ENCODE measurements at regions not wholly inside any gene's neighbourhood (a gene's known extent, or its start where the extent isn't known, plus 50 kb on each side); places are given as distances from the start of the nearest gene placed in this dataset.

DNA sequence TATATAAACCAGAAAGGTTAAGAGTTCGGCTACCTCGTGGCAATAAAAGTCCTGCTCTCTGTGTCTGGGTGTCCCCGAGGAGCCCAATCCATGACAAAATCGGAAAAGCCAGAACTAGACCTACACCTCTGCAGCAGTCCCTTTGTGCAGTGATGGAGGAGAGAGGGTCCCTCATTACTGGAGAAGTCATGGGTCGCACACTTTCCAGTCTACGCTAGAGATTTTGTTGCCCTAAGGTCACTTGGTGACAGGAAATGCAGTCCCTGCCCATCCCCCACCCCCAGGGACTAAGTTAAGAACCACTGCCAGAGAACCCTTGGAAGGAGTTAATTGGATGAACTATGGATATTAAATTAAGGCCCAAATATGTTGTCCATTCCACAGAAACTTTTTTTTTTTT, 104.4 kb upstream of the ATF7IP start:
- H3K27me3 ChIP-seq (ENCODE audit: control insufficient read depth in 1 of 2, insufficient read depth in 2 of 2, low read length in 2 of 2), result no peaks in the 10 kb centered on the region
- CTCF ChIA-PET (ENCODE audit: low intra/inter-chr PET ratio, low total read pairs), result no interaction called here
- no peak overlapping the region for H3K27ac ChIP-seq (ENCODE audit: extremely low read length, insufficient read depth, low read length)
- peaks cover 47% of the 10 kb centered on the region for H3K4me1 ChIP-seq (ENCODE audit: insufficient read depth, low read length)
- FAIRE-seq (no peak), ATAC-seq (no peak), DNase-seq (ENCODE audit: low spot score) (no peak)
- H3K4me3 ChIP-seq (replicated peaks in 1 of 3; ENCODE audit: insufficient read depth in 1 of 3, low read depth in 2 of 3, low read length in 3 of 3), result no peak overlapping the region
- H4K20me1 ChIP-seq (ENCODE audit: insufficient read depth, low read length), result no peaks in the 10 kb centered on the region
- H3K79me2 ChIP-seq (ENCODE audit: insufficient read depth, low read length), result no peaks in the 10 kb centered on the region
- intact Hi-C loops (cut with micrococcal nuclease; ENCODE audit: unreplicated experiment), result no loop called here
- POLR2A ChIA-PET, result no interaction called here
- no peaks in the 10 kb centered on the region for H3K36me3 ChIP-seq (replicated peaks in 1 of 2; ENCODE audit: control insufficient read depth in 1 of 2, insufficient read depth in 2 of 2, low read length in 2 of 2)
- H3K4me2 ChIP-seq (ENCODE audit: low read depth, low read length), result peak overlapping the region; percentile 54
- WGBS (ENCODE audit: low lambda C conversion rate), result 52% methylated on average over 6 of the region's 6 CpGs
- TF ChIP-seq, protein P1, sequence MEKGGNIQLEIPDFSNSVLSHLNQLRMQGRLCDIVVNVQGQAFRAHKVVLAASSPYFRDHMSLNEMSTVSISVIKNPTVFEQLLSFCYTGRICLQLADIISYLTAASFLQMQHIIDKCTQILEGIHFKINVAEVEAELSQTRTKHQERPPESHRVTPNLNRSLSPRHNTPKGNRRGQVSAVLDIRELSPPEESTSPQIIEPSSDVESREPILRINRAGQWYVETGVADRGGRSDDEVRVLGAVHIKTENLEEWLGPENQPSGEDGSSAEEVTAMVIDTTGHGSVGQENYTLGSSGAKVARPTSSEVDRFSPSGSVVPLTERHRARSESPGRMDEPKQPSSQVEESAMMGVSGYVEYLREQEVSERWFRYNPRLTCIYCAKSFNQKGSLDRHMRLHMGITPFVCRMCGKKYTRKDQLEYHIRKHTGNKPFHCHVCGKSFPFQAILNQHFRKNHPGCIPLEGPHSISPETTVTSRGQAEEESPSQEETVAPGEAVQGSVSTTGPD (CRISPR knock-in tag; IDR thresholded peaks at IDR 0.05), result no peak
- TF ChIP-seq, protein P2, sequence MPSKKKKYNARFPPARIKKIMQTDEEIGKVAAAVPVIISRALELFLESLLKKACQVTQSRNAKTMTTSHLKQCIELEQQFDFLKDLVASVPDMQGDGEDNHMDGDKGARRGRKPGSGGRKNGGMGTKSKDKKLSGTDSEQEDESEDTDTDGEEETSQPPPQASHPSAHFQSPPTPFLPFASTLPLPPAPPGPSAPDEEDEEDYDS (CRISPR knock-in tag; IDR thresholded peaks at IDR 0.05), result no peak
- TF ChIP-seq ZFP41 (CRISPR knock-in tag; IDR thresholded peaks at IDR 0.05; ENCODE audit: borderline replicate concordance) (no peak), ZNF333 (CRISPR knock-in tag; IDR thresholded peaks at IDR 0.05; ENCODE audit: borderline replicate concordance) (no peak), SCMH1 (CRISPR knock-in tag; IDR thresholded peaks at IDR 0.05; ENCODE audit: borderline replicate concordance) (no peak), CCAR2 (optimal IDR thresholded peaks at IDR 0.05; ENCODE audit: low read depth, low read length) (no peak)
- no TSS peak for BruUV-seq (replicated peaks)
- H3K9ac ChIP-seq (ENCODE audit: insufficient read depth, low read depth, low read length), result no peak overlapping the region
- H3K9me3 ChIP-seq (ENCODE audit: low read length), result peaks cover 9% of the 10 kb centered on the region; the same call in 1 of the 2 replicates
- H2AFZ ChIP-seq (ENCODE audit: low read length), result no peak overlapping the region
- in situ Hi-C loops (cut with HindIII; ENCODE audit: extremely low pct_ligation_motif_present, low pct_unique_long_range_greater_than_20kb), result no loop called here

GRCh38 chr12:14261861-14262260, 103.6 kb upstream of the ATF7IP start:
- Histone ChIP-seq H3K4me3 (replicated peaks in 1 of 3; ENCODE audit: insufficient read depth in 1 of 3, low read depth in 2 of 3, low read length in 3 of 3) (no peak overlapping the region), H3K36me3 (replicated peaks in 1 of 2; ENCODE audit: control insufficient read depth in 1 of 2, insufficient read depth in 2 of 2, low read length in 2 of 2) (no peaks in the 10 kb centered on the region), H3K27ac (ENCODE audit: extremely low read length, insufficient read depth, low read length) (no peak overlapping the region), H3K4me2 (ENCODE audit: low read depth, low read length) (peak overlapping the region; percentile 16; the same call in 1 of the 2 replicates), H2AFZ (ENCODE audit: low read length) (no peak overlapping the region), H3K4me1 (ENCODE audit: insufficient read depth, low read length) (peaks cover 39% of the 10 kb centered on the region), H3K9me3 (ENCODE audit: low read length) (peaks cover 9% of the 10 kb centered on the region; the same call in 1 of the 2 replicates), H3K27me3 (ENCODE audit: control insufficient read depth in 1 of 2, insufficient read depth in 2 of 2, low read length in 2 of 2) (no peaks in the 10 kb centered on the region), H4K20me1 (ENCODE audit: insufficient read depth, low read length) (no peaks in the 10 kb centered on the region), H3K9ac (ENCODE audit: insufficient read depth, low read depth, low read length) (no peak overlapping the region), H3K79me2 (ENCODE audit: insufficient read depth, low read length) (no peaks in the 10 kb centered on the region)
- no TSS peak for BruUV-seq (replicated peaks)
- no peak for ATAC-seq
- intact Hi-C loops (cut with micrococcal nuclease; ENCODE audit: unreplicated experiment) (no loop called here), in situ Hi-C loops (cut with HindIII; ENCODE audit: extremely low pct_ligation_motif_present, low pct_unique_long_range_greater_than_20kb) (no loop called here)
- 46% methylated on average over 2 of the region's 2 CpGs for WGBS (ENCODE audit: low lambda C conversion rate)
- FAIRE-seq, result no peak
- ChIA-PET CTCF (ENCODE audit: low intra/inter-chr PET ratio, low total read pairs) (no interaction called here), POLR2A (no interaction called here)
- DNase-seq (ENCODE audit: low spot score), result no peak
- TF ChIP-seq ZMYM3 (CRISPR knock-in tag; IDR thresholded peaks at IDR 0.05) (no peak), GATAD1 (CRISPR knock-in tag; IDR thresholded peaks at IDR 0.05) (no peak), ZNF225 (CRISPR knock-in tag; IDR thresholded peaks at IDR 0.05) (no peak), ZBTB3 (CRISPR knock-in tag; IDR thresholded peaks at IDR 0.05; ENCODE audit: borderline replicate concordance, low read depth) (no peak), ZSCAN20 (CRISPR knock-in tag; IDR thresholded peaks at IDR 0.05; ENCODE audit: borderline replicate concordance) (no peak), ZNF136 (CRISPR knock-in tag; IDR thresholded peaks at IDR 0.05; ENCODE audit: low read depth) (no peak)
- TF ChIP-seq, protein P3, sequence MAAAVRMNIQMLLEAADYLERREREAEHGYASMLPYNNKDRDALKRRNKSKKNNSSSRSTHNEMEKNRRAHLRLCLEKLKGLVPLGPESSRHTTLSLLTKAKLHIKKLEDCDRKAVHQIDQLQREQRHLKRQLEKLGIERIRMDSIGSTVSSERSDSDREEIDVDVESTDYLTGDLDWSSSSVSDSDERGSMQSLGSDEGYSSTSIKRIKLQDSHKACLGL (CRISPR knock-in tag; IDR thresholded peaks at IDR 0.05), result no peak
- TF ChIP-seq, protein P4, sequence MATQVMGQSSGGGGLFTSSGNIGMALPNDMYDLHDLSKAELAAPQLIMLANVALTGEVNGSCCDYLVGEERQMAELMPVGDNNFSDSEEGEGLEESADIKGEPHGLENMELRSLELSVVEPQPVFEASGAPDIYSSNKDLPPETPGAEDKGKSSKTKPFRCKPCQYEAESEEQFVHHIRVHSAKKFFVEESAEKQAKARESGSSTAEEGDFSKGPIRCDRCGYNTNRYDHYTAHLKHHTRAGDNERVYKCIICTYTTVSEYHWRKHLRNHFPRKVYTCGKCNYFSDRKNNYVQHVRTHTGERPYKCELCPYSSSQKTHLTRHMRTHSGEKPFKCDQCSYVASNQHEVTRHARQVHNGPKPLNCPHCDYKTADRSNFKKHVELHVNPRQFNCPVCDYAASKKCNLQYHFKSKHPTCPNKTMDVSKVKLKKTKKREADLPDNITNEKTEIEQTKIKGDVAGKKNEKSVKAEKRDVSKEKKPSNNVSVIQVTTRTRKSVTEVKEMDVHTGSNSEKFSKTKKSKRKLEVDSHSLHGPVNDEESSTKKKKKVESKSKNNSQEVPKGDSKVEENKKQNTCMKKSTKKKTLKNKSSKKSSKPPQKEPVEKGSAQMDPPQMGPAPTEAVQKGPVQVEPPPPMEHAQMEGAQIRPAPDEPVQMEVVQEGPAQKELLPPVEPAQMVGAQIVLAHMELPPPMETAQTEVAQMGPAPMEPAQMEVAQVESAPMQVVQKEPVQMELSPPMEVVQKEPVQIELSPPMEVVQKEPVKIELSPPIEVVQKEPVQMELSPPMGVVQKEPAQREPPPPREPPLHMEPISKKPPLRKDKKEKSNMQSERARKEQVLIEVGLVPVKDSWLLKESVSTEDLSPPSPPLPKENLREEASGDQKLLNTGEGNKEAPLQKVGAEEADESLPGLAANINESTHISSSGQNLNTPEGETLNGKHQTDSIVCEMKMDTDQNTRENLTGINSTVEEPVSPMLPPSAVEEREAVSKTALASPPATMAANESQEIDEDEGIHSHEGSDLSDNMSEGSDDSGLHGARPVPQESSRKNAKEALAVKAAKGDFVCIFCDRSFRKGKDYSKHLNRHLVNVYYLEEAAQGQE (IDR thresholded peaks at IDR 0.05; ENCODE audit: borderline replicate concordance in 1 of 2, low read depth in 1 of 2, low read length in 2 of 2), result no peak

Measured in HepG2 (cell line).